ENCODE measurements at regions not wholly inside any gene's neighbourhood (a gene's known extent, or its start where the extent isn't known, plus 50 kb on each side); places are given as distances from the start of the nearest gene placed in this dataset.

DNA sequence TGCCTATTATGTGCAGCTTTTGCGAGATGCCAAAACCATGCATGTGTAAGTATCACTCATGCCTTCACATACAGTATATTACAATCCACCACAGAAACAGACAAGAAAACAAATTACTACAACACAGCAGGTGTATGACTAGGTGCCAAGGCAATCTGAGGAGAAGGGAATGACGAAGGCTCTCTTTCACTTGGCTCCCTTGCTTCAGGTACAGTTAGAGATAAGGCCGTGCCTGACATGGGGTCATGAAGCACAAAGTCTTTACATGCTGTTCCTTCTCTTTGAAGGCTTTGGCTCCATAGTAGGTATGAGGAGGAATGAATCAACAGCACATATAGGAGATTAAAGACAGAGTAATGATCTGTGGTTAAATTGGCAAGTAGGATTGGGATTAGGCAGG, 65.2 kb upstream of the FSHB start:
- Mint-ChIP-seq H3K27me3 (ENCODE audit: low read depth, poor library complexity) (peaks cover 10% of the 10 kb centered on the region), H3K27ac (no peak overlapping the region), H3K4me3 (no peak overlapping the region), H3K36me3 (ENCODE audit: low read depth) (no peaks in the 10 kb centered on the region), H3K9me3 (peaks cover 13% of the 10 kb centered on the region), H3K4me1 (no peaks in the 10 kb centered on the region)
- no peak for DNase-seq
- TF ChIP-seq, protein P1, sequence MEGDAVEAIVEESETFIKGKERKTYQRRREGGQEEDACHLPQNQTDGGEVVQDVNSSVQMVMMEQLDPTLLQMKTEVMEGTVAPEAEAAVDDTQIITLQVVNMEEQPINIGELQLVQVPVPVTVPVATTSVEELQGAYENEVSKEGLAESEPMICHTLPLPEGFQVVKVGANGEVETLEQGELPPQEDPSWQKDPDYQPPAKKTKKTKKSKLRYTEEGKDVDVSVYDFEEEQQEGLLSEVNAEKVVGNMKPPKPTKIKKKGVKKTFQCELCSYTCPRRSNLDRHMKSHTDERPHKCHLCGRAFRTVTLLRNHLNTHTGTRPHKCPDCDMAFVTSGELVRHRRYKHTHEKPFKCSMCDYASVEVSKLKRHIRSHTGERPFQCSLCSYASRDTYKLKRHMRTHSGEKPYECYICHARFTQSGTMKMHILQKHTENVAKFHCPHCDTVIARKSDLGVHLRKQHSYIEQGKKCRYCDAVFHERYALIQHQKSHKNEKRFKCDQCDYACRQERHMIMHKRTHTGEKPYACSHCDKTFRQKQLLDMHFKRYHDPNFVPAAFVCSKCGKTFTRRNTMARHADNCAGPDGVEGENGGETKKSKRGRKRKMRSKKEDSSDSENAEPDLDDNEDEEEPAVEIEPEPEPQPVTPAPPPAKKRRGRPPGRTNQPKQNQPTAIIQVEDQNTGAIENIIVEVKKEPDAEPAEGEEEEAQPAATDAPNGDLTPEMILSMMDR (IDR thresholded peaks at IDR 0.05) = no peak

DNA sequence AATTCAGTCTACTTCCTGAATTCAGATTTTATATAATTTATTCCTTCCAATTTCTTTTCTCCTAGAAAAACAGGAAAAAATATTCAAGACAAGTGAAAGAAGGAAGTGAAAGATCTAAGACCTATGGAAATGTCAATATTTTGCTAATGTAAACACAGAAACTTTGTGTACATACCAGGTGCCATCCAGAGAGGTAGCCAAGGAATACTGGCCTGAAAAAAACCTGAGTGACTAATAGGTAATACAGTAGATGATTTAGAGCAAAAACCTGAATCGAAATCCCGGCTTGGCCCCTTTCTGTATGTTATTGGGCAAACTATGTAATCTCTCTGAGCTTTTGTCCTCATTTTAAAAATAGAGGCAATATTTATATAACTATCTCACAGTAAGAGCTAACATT, 59.2 kb upstream of the FSHB start:
- TF ChIP-seq, protein P1 (IDR thresholded peaks at IDR 0.05) = no peak
- peaks cover 3% of the 10 kb centered on the region for H3K27me3 Mint-ChIP-seq (ENCODE audit: low read depth, poor library complexity)
- no peak for DNase-seq

DNA sequence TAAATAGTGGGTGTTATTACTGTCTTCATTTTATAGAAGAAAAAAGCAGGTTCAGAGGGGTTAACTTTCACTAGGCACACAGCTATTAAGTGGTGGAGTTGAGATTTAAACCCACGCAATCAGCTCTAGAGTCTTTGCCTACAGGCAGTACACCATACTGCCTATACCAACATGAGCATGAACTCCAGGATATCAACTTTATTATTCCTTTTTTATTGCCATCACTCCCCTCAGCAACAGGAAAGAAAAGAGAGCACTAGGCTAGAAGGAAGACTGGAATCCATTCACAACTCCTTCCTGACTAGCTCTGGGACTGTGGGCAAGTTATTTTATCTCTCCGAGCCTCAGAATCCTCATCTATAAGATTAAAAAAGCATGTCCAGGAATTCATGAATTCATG, 58.7 kb upstream of the FSHB start:
- Mint-ChIP-seq H3K4me1 (no peaks in the 10 kb centered on the region), H3K36me3 (ENCODE audit: low read depth) (no peaks in the 10 kb centered on the region), H3K4me3 (no peak overlapping the region), H3K27me3 (ENCODE audit: low read depth, poor library complexity) (peaks cover 3% of the 10 kb centered on the region), H3K9me3 (peaks cover 11% of the 10 kb centered on the region), H3K27ac (no peak overlapping the region)
- no peak for DNase-seq
- TF ChIP-seq, protein P1 (IDR thresholded peaks at IDR 0.05) = no peak

More for the DNA sequence above, 59.2 kb upstream of the FSHB start:
- peaks cover 6% of the 10 kb centered on the region for H3K9me3 Mint-ChIP-seq
- no peaks in the 10 kb centered on the region for H3K36me3 Mint-ChIP-seq (ENCODE audit: low read depth)
- no peaks in the 10 kb centered on the region for H3K4me1 Mint-ChIP-seq
- no peak overlapping the region for H3K4me3 Mint-ChIP-seq
- H3K27ac Mint-ChIP-seq = no peak overlapping the region

DNA sequence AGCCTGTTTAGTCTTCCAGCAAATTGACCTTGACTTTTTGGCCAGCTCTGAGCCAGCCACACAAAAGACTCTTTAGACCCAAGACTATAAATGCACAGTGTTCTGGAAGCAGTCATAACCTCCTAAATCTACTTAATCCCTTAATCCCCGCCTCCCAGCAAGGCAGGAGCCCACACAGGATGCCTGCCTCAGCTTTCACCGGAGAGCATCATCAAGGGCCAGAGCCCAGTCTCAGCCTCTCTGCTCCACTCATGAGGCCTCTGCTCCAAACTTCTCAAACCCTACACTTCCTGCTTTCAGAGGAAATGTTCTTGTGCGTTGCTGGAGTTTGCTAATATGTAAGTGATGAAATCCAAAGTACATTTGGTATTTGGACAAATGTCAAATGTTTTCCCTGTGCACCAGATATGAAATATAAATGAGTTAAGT, 57.9 kb upstream of the FSHB start:
- TF ChIP-seq, protein P1 (IDR thresholded peaks at IDR 0.05) = no peak
- peaks cover 18% of the 10 kb centered on the region for H3K9me3 Mint-ChIP-seq
- H3K36me3 Mint-ChIP-seq (ENCODE audit: low read depth) = no peaks in the 10 kb centered on the region
- peaks cover 3% of the 10 kb centered on the region for H3K27me3 Mint-ChIP-seq (ENCODE audit: low read depth, poor library complexity)
- H3K27ac Mint-ChIP-seq = no peak overlapping the region
- DNase-seq = no peak
- H3K4me3 Mint-ChIP-seq = no peak overlapping the region
- H3K4me1 Mint-ChIP-seq = no peaks in the 10 kb centered on the region

DNA sequence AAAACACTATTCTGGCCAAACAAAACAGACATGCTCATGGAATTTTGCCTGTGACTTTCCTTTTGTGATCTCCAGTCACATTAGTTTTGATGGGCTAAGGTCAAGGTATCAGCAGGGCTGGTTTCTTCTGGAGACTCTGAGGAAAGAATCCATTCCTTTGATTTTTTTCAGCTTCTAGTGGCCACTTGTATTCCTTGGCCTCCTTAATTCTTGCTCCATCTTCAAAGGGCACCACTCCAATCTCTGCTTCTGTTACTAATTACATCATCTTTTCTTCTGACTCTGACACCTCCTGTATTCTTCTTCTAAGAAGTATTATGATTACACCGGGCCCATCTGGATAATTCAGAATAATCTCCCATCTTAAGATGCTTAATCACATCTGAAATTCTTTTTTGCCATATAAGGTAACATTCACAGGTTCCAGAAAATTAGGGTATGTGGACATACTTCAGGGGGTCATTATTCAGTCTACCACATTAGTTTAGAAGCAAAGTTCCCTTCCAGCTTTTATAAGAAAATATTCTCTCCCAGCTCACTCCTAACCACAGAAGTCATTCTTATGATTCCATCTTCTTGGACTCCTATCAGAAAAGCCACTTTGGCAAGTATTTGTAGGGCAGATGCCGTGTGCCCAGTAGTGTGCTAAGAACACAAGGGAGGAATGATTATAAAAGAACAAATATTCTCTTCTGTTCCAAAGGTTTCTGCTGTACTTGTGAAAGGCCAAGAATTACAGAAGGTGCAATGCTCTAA, 56.4 kb upstream of the FSHB start:
- DNase-seq = no peak
- Mint-ChIP-seq H3K9me3 (peaks cover 34% of the 10 kb centered on the region), H3K4me1 (no peaks in the 10 kb centered on the region), H3K4me3 (no peak overlapping the region), H3K36me3 (ENCODE audit: low read depth) (no peaks in the 10 kb centered on the region), H3K27me3 (ENCODE audit: low read depth, poor library complexity) (peaks cover 6% of the 10 kb centered on the region), H3K27ac (no peak overlapping the region)
- TF ChIP-seq, protein P1 (IDR thresholded peaks at IDR 0.05) = no peak
